Panc1 (cell line): ENCODE measurements at regions not wholly inside any gene's neighbourhood (a gene's known extent, or its start where the extent isn't known, plus 50 kb on each side); places are given as distances from the start of the nearest gene placed in this dataset.

ENCODE experiments used
- ATAC-seq: fragments of 200-7000 bp; cut with Tn5 transposase; 2 replicates; pipeline ENCODE4 v1.9.1; 2020; ENCODE audit warnings: mild to moderate bottlenecking, moderate library complexity
- BruUV-seq: library from RNA; stranded (reverse); fragments of 400-500 nt; replicated peaks from 2 replicates; lab custom pipeline; 2021; lab: Mats Ljungman, UMichigan
- CTCF ChIA-PET: fragments of 300-600 bp; sonication (Branson Sonifier 250); formaldehyde crosslinking; loops from one replicate; lab custom pipeline; 2022; ENCODE audit warnings: antibody characterized with exemption; lab: Charles Lee
- POLR2A ChIA-PET: fragments of 300-600 bp; sonication (Branson Sonifier 250); formaldehyde crosslinking; loops from one replicate; lab custom pipeline; 2022; ENCODE audit warnings: antibody characterized with exemption; lab: Charles Lee
- DNase-seq: peaks from one replicate; pipeline ENCODE4 v3.0.0-alpha.2; 2010; ENCODE audit warnings: low read depth, low spot score
- H3K27ac ChIP-seq: 2 replicates; pipeline ENCODE4 v1.5.1; 2011; ENCODE audit warnings: mild to moderate bottlenecking, low read length, inconsistent platforms
- H3K27me3 ChIP-seq: fragments of 200-500 bp; sonication (Bioruptor generic); 2 replicates; pipeline ENCODE4 v1.6.0; 2014; ENCODE audit warnings: low read length, inconsistent platforms; ENCODE audit not compliant: control insufficient read depth, insufficient read depth
- H3K36me3 ChIP-seq: fragments of 200-500 bp; sonication (Bioruptor generic); 2 replicates; pipeline ENCODE4 v1.5.1; 2014; ENCODE audit warnings: inconsistent platforms, mild to moderate bottlenecking, low read length, moderate library complexity; ENCODE audit not compliant: control insufficient read depth, insufficient read depth
- H3K4me1 ChIP-seq: 2 replicates; pipeline ENCODE4 v1.5.1; 2011; ENCODE audit warnings: inconsistent platforms, mild to moderate bottlenecking, low read length, moderate library complexity; ENCODE audit not compliant: control insufficient read depth, insufficient read depth
- H3K4me3 ChIP-seq, 2 experiments: 2 replicates each; pipeline ENCODE4 v1.5.1; 2011 to 2012; ENCODE audit warnings: low read depth in 2 of 2, low read length in 2 of 2, mild to moderate bottlenecking in 2 of 2, inconsistent platforms in 1 of 2, moderate library complexity in 1 of 2
- H3K9me3 ChIP-seq: fragments of 200-500 bp; sonication (Bioruptor generic); 2 replicates; pipeline ENCODE4 v1.5.1; 2014; ENCODE audit warnings: low read depth, mild to moderate bottlenecking, inconsistent platforms, low read length, moderate library complexity; ENCODE audit not compliant: control insufficient read depth, insufficient read depth
- CTCF ChIP-seq: fragments of 450-650 bp; IDR thresholded peaks from 2 replicates; pipeline ENCODE4 v1.5.1; 2017; ENCODE audit warnings: mild to moderate bottlenecking
- POLR2AphosphoS5 ChIP-seq: IDR thresholded peaks from 2 replicates; pipeline ENCODE4 v1.6.1; 2012; ENCODE audit warnings: mild to moderate bottlenecking, low read depth, low read length, moderate library complexity
- SIN3A ChIP-seq: IDR thresholded peaks from 2 replicates; pipeline ENCODE4 v1.6.1; 2012; ENCODE audit warnings: low read depth, mild to moderate bottlenecking, low read length, moderate library complexity, borderline replicate concordance; ENCODE audit not compliant: insufficient read depth
- TCF7L2 ChIP-seq: IDR thresholded peaks from 2 replicates; pipeline ENCODE4 v1.6.1; 2011; ENCODE audit warnings: mild to moderate bottlenecking, low read depth, low read length, inconsistent platforms
- in situ Hi-C: cut with HindIII; loops from 2 replicates; pipeline ENCODE4 v1.10.0; 2016; ENCODE audit warnings: low sequenced_read_pairs, low pct_unique_long_range_greater_than_20kb
- intact Hi-C: fragments of 100-400 bp; cut with micrococcal nuclease; formaldehyde crosslinking; loops from one replicate; pipeline ENCODE4 v1.10.0; 2022; ENCODE audit not compliant: unreplicated experiment
- TF ChIP-seq, protein P1 (sequence below), 2 experiments: IDR thresholded peaks; 2 replicates each; pipeline ENCODE4 v1.6.1; 2011 to 2012; ENCODE audit warnings: low read depth in 2 of 2, control low read depth in 1 of 2, low read length in 1 of 2, mild to moderate bottlenecking in 1 of 2, moderate library complexity in 1 of 2; ENCODE audit not compliant: insufficient read depth in 1 of 2

DNA sequence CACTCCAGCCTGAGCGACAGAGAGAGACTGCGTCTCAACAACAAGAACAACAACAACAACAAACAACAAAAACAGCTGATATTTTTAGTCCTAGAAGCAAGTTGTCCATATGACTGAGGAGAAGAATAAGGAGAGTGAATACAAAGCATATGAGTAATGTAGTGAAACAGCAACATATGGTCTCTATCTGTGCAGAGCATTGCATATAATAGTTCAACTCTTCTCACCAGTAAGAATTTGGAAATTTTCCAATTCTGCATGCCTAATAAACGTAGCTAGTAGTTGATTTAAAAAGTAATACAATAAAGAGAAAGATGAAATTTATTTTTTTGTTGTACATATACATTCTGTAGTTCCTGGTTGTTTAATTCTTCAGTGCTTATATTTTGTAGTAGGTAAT is 129.7 kb upstream of the FAM83B start:
- H3K36me3 ChIP-seq: no peaks in the 10 kb centered on the region
- no peak for TF ChIP-seq CTCF
- no peak for TF ChIP-seq POLR2AphosphoS5
- TF ChIP-seq, protein P1, sequence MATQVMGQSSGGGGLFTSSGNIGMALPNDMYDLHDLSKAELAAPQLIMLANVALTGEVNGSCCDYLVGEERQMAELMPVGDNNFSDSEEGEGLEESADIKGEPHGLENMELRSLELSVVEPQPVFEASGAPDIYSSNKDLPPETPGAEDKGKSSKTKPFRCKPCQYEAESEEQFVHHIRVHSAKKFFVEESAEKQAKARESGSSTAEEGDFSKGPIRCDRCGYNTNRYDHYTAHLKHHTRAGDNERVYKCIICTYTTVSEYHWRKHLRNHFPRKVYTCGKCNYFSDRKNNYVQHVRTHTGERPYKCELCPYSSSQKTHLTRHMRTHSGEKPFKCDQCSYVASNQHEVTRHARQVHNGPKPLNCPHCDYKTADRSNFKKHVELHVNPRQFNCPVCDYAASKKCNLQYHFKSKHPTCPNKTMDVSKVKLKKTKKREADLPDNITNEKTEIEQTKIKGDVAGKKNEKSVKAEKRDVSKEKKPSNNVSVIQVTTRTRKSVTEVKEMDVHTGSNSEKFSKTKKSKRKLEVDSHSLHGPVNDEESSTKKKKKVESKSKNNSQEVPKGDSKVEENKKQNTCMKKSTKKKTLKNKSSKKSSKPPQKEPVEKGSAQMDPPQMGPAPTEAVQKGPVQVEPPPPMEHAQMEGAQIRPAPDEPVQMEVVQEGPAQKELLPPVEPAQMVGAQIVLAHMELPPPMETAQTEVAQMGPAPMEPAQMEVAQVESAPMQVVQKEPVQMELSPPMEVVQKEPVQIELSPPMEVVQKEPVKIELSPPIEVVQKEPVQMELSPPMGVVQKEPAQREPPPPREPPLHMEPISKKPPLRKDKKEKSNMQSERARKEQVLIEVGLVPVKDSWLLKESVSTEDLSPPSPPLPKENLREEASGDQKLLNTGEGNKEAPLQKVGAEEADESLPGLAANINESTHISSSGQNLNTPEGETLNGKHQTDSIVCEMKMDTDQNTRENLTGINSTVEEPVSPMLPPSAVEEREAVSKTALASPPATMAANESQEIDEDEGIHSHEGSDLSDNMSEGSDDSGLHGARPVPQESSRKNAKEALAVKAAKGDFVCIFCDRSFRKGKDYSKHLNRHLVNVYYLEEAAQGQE (IDR thresholded peaks at IDR 0.05; ENCODE audit: insufficient read depth in 1 of 2, low read depth in 2 of 2, low read length in 1 of 2): no peak
- TF ChIP-seq TCF7L2: no peak
- no peak for TF ChIP-seq SIN3A
- DNase-seq (no peak), ATAC-seq (no peak)
- intact Hi-C loops (loop anchor here (5.0 kb wide), 1 partner anchor 350 kb away; no protein-coding TSS in a partner anchor), in situ Hi-C loops (no loop called here)
- ChIA-PET POLR2A (no interaction called here), CTCF (interaction anchor here (0.5 kb wide), 1 partner anchor 354 kb away, joined by 3 read pairs; no protein-coding TSS in a partner anchor)
- no TSS peak for BruUV-seq
- H3K9me3 ChIP-seq: no peaks in the 10 kb centered on the region
- H3K27ac ChIP-seq: no peak overlapping the region
- H3K4me1 ChIP-seq: no peaks in the 10 kb centered on the region
- H3K27me3 ChIP-seq: no peaks in the 10 kb centered on the region
- H3K4me3 ChIP-seq: no peak overlapping the region

DNA sequence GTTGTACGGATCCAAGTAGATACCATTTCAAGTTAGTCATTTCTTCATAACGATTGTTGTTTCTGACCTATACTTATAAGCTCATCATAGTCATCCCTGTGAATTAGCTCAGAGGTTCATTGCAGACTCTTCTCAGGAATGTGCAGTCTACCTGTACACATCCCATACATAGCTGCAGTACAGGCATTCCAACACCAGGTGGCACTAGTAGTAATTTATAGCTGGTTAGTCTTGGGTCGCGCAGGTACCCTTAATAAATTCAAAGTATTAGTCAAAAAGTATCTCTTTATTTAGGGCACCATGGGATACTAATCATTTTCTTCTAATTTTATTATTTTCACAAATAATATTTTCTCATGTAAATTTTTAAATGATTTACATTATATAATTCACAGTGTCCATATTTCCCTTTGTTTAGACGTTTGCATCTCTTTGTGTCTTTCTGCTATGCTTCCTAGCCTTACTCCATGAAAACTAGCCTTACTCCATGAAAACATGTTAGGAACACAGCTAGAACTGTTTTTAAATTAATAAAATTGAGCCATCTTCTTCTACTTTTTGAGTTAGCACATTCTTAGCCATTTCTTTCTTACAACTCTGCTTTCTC is 128.6 kb upstream of the FAM83B start:
- Histone ChIP-seq H3K36me3 (no peaks in the 10 kb centered on the region), H3K9me3 (no peaks in the 10 kb centered on the region), H3K27ac (no peak overlapping the region), H3K4me3 (no peak overlapping the region), H3K4me1 (no peaks in the 10 kb centered on the region), H3K27me3 (no peaks in the 10 kb centered on the region)
- in situ Hi-C loops: no loop called here
- CTCF ChIA-PET: interaction anchor here (0.5 to 1.3 kb wide), 8 partner anchors 10 to 812 kb away, joined by 3 to 10 read pairs (median 4); no protein-coding TSS in a partner anchor
- TF ChIP-seq CTCF (peak; percentile 93), SIN3A (no peak), POLR2AphosphoS5 (no peak), TCF7L2 (no peak)
- TF ChIP-seq, protein P1 (IDR thresholded peaks at IDR 0.05; ENCODE audit: insufficient read depth in 1 of 2, low read depth in 2 of 2, low read length in 1 of 2): no peak
- peak; percentile 94 for ATAC-seq
- intact Hi-C loops: loop anchor here (2.0 to 5.0 kb wide), 2 partner anchors 349 to 523 kb away; no protein-coding TSS in a partner anchor
- POLR2A ChIA-PET: no interaction called here
- peak; percentile 77 for DNase-seq
- no TSS peak for BruUV-seq
